Skin epidermis (tissue), 12 donors: ENCODE measurements at regions not wholly inside any gene's neighbourhood (a gene's known extent, or its start where the extent isn't known, plus 50 kb on each side); places are given as distances from the start of the nearest gene placed in this dataset.

Experiments
- H3K27ac ChIP-seq, 21 experiments: fragments of 200-600 bp; sonication (generic) in 11 of 21; one replicate each; pipeline ENCODE4 v1.5.0; 2020; ENCODE audit warnings: mild to moderate bottlenecking in 3 of 21, inconsistent platforms in 2 of 21, moderate library complexity in 2 of 21
- H3K4me3 ChIP-seq, 7 experiments: fragments of 200-600 bp; sonication (generic) in 2 of 7; one replicate each; pipeline ENCODE4 v1.5.0; 2020; ENCODE audit warnings: inconsistent platforms in 2 of 7, mild to moderate bottlenecking in 2 of 7, moderate library complexity in 1 of 7

GRCh38 chr4:180058691-180059215, 2184.4 kb upstream of the TENM3 start:
- no peak overlapping the region for H3K27ac ChIP-seq
- peak overlapping the region in 6 of 7 experiments; percentile 17 to 45 (median 33) for H3K4me3 ChIP-seq

- peak overlapping the region in 5 of 7 experiments; percentile 21 to 45 (median 36) for H3K4me3 ChIP-seq
- H3K27ac ChIP-seq, result no peak overlapping the region
Measured at GRCh38 chr4:180059216-180059881, 2183.9 kb upstream of the TENM3 start.

GRCh38 chr4:180060159-180060889, 2182.9 kb upstream of the TENM3 start:
- H3K27ac ChIP-seq, result no peak overlapping the region
- no peak overlapping the region for H3K4me3 ChIP-seq

- H3K27ac ChIP-seq, result no peak overlapping the region
- H3K4me3 ChIP-seq, result no peak overlapping the region
Measured at GRCh38 chr4:180081072-180081471, 2162.1 kb upstream of the TENM3 start.

- no peak overlapping the region for H3K27ac ChIP-seq
- H3K4me3 ChIP-seq, result no peak overlapping the region
Measured at GRCh38 chr4:180084561-180084960, 2158.6 kb upstream of the TENM3 start.

GRCh38 chr4:180086480-180087190, 2156.6 kb upstream of the TENM3 start:
- H3K27ac ChIP-seq, result no peak overlapping the region
- no peak overlapping the region for H3K4me3 ChIP-seq

- Histone ChIP-seq H3K4me3 (no peak overlapping the region), H3K27ac (no peak overlapping the region)
Measured at GRCh38 chr4:180098586-180098985, 2144.6 kb upstream of the TENM3 start.

- H3K4me3 ChIP-seq, result no peak overlapping the region
- H3K27ac ChIP-seq, result no peak overlapping the region
Measured at GRCh38 chr4:180099957-180100356, 2143.2 kb upstream of the TENM3 start.

GRCh38 chr4:180100433-180101344, 2142.5 kb upstream of the TENM3 start:
- H3K27ac ChIP-seq, result no peak overlapping the region
- no peak overlapping the region for H3K4me3 ChIP-seq

GRCh38 chr4:180101348-180102083, 2141.7 kb upstream of the TENM3 start:
- no peak overlapping the region for H3K4me3 ChIP-seq
- H3K27ac ChIP-seq, result no peak overlapping the region

GRCh38 chr4:180103794-180104193, 2139.4 kb upstream of the TENM3 start:
- no peak overlapping the region for H3K27ac ChIP-seq
- H3K4me3 ChIP-seq, result no peak overlapping the region

- H3K4me3 ChIP-seq, result no peak overlapping the region
- H3K27ac ChIP-seq, result no peak overlapping the region
Measured at GRCh38 chr4:180105362-180105761, 2137.8 kb upstream of the TENM3 start.

- H3K27ac ChIP-seq, result no peak overlapping the region
- H3K4me3 ChIP-seq, result no peak overlapping the region
Measured at GRCh38 chr4:180106122-180106521, 2137.1 kb upstream of the TENM3 start.

GRCh38 chr4:180106997-180107396, 2136.2 kb upstream of the TENM3 start:
- Histone ChIP-seq H3K27ac (no peak overlapping the region), H3K4me3 (no peak overlapping the region)

- H3K4me3 ChIP-seq, result no peak overlapping the region
- H3K27ac ChIP-seq, result no peak overlapping the region
Measured at GRCh38 chr4:180116840-180117239, 2126.4 kb upstream of the TENM3 start.

- no peak overlapping the region for H3K4me3 ChIP-seq
- no peak overlapping the region for H3K27ac ChIP-seq
Measured at GRCh38 chr4:180120068-180120467, 2123.1 kb upstream of the TENM3 start.

GRCh38 chr4:180134091-180134866, 2108.9 kb upstream of the TENM3 start:
- Histone ChIP-seq H3K27ac (peak overlapping the region in 3 of 21 experiments; percentile 43 to 54 (median 47)), H3K4me3 (peak overlapping the region in 1 of 7 experiments; percentile 30)

GRCh38 chr4:180141734-180142133, 2101.5 kb upstream of the TENM3 start:
- Histone ChIP-seq H3K27ac (no peak overlapping the region), H3K4me3 (no peak overlapping the region)
